ENCODE measurements at regions not wholly inside any gene's neighbourhood (a gene's known extent, or its start where the extent isn't known, plus 50 kb on each side); places are given as distances from the start of the nearest gene placed in this dataset.

GRCh38 chr10:52666931-52667330 lies 105.7 kb downstream of the MBL2 start:
- Histone ChIP-seq H3K9me3 (ENCODE audit: control insufficient read depth in 1 of 2, insufficient read depth in 1 of 2, low read depth in 1 of 2, low read length in 2 of 2) (no peaks in the 10 kb centered on the region), H3K9ac (ENCODE audit: low read length) (no peak overlapping the region), H4K20me1 (ENCODE audit: insufficient read depth) (no peaks in the 10 kb centered on the region), H3K79me2 (ENCODE audit: insufficient read depth, low read length) (no peaks in the 10 kb centered on the region), H3K4me1 (ENCODE audit: control insufficient read depth in 1 of 2, insufficient read depth in 2 of 2, low read length in 2 of 2) (no peaks in the 10 kb centered on the region), H3K27ac (ENCODE audit: low read depth, low read length) (no peak overlapping the region), H3K9me2 (ENCODE audit: insufficient read depth) (no peaks in the 10 kb centered on the region), H3K27me3 (ENCODE audit: insufficient read depth, low read length) (no peaks in the 10 kb centered on the region), H2AFZ (ENCODE audit: low read depth, low read length, poor library complexity, severe bottlenecking) (no peak overlapping the region), H3K4me2 (ENCODE audit: low read length) (no peak overlapping the region), H3K4me3 (replicated peaks in 1 of 2; ENCODE audit: low read depth in 1 of 2, low read length in 2 of 2) (no peak overlapping the region), H3K36me3 (ENCODE audit: control insufficient read depth in 1 of 2, insufficient read depth in 2 of 2, low read length in 2 of 2) (no peaks in the 10 kb centered on the region)
- ATAC-seq: no peak
- no peak for TF ChIP-seq SP1 (IDR thresholded peaks at IDR 0.05; ENCODE audit: low read depth)
- TF ChIP-seq ELF1 (IDR thresholded peaks at IDR 0.05; ENCODE audit: borderline replicate concordance, low read depth): no peak
- TF ChIP-seq TCF7L2 (IDR thresholded peaks at IDR 0.05; ENCODE audit: borderline replicate concordance, extremely low read depth, insufficient read depth, insufficient read length): no peak
- no peak for TF ChIP-seq EZH2 (IDR thresholded peaks at IDR 0.05)
- TF ChIP-seq ZNF274 (IDR thresholded peaks at IDR 0.05; ENCODE audit: low read depth, low read length): no peak
- TF ChIP-seq FOSL1 (IDR thresholded peaks at IDR 0.05; ENCODE audit: low read depth): no peak
- TF ChIP-seq CBX3 (IDR thresholded peaks at IDR 0.05; ENCODE audit: low read depth): no peak
- no peak for TF ChIP-seq POLR2A (IDR thresholded peaks at IDR 0.05; ENCODE audit: borderline replicate concordance, extremely low read depth, insufficient read depth, insufficient read length)
- TF ChIP-seq RAD21 (IDR thresholded peaks at IDR 0.05; ENCODE audit: low read depth): no peak
- no peak for TF ChIP-seq MAX (IDR thresholded peaks at IDR 0.05)
- TF ChIP-seq POLR2AphosphoS5 (IDR thresholded peaks at IDR 0.05; ENCODE audit: low read depth, low read length): no peak
- no peak for TF ChIP-seq EGR1 (IDR thresholded peaks at IDR 0.05; ENCODE audit: low read depth)
- TF ChIP-seq ZBTB33 (IDR thresholded peaks at IDR 0.05; ENCODE audit: extremely low read depth, insufficient replicate concordance, low read length): no peak
- no peak for TF ChIP-seq EZH2phosphoT487 (IDR thresholded peaks at IDR 0.05; ENCODE audit: borderline replicate concordance)
- TF ChIP-seq SIN3A (IDR thresholded peaks at IDR 0.05; ENCODE audit: low read depth): no peak
- TF ChIP-seq REST (IDR thresholded peaks at IDR 0.05; ENCODE audit: low read depth): no peak
- no peak for TF ChIP-seq YY1 (IDR thresholded peaks at IDR 0.05; ENCODE audit: extremely low read depth, insufficient replicate concordance, low read depth, low read length)
- no peak for TF ChIP-seq ZFX (IDR thresholded peaks at IDR 0.05)
- no peak for TF ChIP-seq ATF3 (IDR thresholded peaks at IDR 0.05)
- TF ChIP-seq CTCF (IDR thresholded peaks at IDR 0.05 in 2 of 3, conservative IDR thresholded peaks at IDR 0.05 in 1 of 3; ENCODE audit: borderline replicate concordance in 1 of 3, insufficient read depth in 1 of 3, low read depth in 2 of 3, low read length in 2 of 3): no peak
- ChIA-PET CTCF (no interaction called here), POLR2A (no interaction called here), RAD21 (ENCODE audit: low non-redundant PET in 1 of 2, low total read pairs in 2 of 2, uncharacterized antibody in 2 of 2, unreplicated experiment in 2 of 2) (no interaction called here)
- DNase-seq (ENCODE audit: low read depth, low spot score): no peak
- no TSS peak for BruUV-seq (replicated peaks)
- intact Hi-C loops (cut with micrococcal nuclease): no loop called here

Measured in HCT116 (cell line).